ENCODE measurements at regions not wholly inside any gene's neighbourhood (a gene's known extent, or its start where the extent isn't known, plus 50 kb on each side); places are given as distances from the start of the nearest gene placed in this dataset.

- TF ChIP-seq, protein P1, sequence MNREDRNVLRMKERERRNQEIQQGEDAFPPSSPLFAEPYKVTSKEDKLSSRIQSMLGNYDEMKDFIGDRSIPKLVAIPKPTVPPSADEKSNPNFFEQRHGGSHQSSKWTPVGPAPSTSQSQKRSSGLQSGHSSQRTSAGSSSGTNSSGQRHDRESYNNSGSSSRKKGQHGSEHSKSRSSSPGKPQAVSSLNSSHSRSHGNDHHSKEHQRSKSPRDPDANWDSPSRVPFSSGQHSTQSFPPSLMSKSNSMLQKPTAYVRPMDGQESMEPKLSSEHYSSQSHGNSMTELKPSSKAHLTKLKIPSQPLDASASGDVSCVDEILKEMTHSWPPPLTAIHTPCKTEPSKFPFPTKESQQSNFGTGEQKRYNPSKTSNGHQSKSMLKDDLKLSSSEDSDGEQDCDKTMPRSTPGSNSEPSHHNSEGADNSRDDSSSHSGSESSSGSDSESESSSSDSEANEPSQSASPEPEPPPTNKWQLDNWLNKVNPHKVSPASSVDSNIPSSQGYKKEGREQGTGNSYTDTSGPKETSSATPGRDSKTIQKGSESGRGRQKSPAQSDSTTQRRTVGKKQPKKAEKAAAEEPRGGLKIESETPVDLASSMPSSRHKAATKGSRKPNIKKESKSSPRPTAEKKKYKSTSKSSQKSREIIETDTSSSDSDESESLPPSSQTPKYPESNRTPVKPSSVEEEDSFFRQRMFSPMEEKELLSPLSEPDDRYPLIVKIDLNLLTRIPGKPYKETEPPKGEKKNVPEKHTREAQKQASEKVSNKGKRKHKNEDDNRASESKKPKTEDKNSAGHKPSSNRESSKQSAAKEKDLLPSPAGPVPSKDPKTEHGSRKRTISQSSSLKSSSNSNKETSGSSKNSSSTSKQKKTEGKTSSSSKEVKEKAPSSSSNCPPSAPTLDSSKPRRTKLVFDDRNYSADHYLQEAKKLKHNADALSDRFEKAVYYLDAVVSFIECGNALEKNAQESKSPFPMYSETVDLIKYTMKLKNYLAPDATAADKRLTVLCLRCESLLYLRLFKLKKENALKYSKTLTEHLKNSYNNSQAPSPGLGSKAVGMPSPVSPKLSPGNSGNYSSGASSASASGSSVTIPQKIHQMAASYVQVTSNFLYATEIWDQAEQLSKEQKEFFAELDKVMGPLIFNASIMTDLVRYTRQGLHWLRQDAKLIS (CRISPR knock-in tag; IDR thresholded peaks at IDR 0.05; ENCODE audit: borderline replicate concordance): no peak
- no peak for TF ChIP-seq ZNF423 (CRISPR knock-in tag; IDR thresholded peaks at IDR 0.05)
Observed at GRCh38 chrX:137342969-137343368, 223.0 kb upstream of the ZIC3 start (continued).

GRCh38 chrX:137313627-137314026 is 252.3 kb upstream of the ZIC3 start:
- TF ChIP-seq ZBTB21 (CRISPR knock-in tag; IDR thresholded peaks at IDR 0.05; ENCODE audit: borderline replicate concordance) (no peak), NR1H2 (CRISPR knock-in tag; IDR thresholded peaks at IDR 0.05) (no peak), NFATC4 (CRISPR knock-in tag; IDR thresholded peaks at IDR 0.05) (no peak), ZNF138 (CRISPR knock-in tag; conservative IDR thresholded peaks at IDR 0.05) (no peak), ELF4 (CRISPR knock-in tag; IDR thresholded peaks at IDR 0.05; ENCODE audit: low read depth) (no peak), MXD4 (CRISPR knock-in tag; IDR thresholded peaks at IDR 0.05; ENCODE audit: borderline replicate concordance) (no peak), SMAD4 (CRISPR knock-in tag; IDR thresholded peaks at IDR 0.05) (no peak), CREB1 (CRISPR knock-in tag; IDR thresholded peaks at IDR 0.05) (no peak), ATF6 (CRISPR knock-in tag; IDR thresholded peaks at IDR 0.05) (no peak), TCF7 (CRISPR knock-in tag; IDR thresholded peaks at IDR 0.05; ENCODE audit: low read depth) (no peak)
- TF ChIP-seq, protein P2, sequence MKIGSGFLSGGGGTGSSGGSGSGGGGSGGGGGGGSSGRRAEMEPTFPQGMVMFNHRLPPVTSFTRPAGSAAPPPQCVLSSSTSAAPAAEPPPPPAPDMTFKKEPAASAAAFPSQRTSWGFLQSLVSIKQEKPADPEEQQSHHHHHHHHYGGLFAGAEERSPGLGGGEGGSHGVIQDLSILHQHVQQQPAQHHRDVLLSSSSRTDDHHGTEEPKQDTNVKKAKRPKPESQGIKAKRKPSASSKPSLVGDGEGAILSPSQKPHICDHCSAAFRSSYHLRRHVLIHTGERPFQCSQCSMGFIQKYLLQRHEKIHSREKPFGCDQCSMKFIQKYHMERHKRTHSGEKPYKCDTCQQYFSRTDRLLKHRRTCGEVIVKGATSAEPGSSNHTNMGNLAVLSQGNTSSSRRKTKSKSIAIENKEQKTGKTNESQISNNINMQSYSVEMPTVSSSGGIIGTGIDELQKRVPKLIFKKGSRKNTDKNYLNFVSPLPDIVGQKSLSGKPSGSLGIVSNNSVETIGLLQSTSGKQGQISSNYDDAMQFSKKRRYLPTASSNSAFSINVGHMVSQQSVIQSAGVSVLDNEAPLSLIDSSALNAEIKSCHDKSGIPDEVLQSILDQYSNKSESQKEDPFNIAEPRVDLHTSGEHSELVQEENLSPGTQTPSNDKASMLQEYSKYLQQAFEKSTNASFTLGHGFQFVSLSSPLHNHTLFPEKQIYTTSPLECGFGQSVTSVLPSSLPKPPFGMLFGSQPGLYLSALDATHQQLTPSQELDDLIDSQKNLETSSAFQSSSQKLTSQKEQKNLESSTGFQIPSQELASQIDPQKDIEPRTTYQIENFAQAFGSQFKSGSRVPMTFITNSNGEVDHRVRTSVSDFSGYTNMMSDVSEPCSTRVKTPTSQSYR (CRISPR knock-in tag; IDR thresholded peaks at IDR 0.05): no peak
- H3K4me3 Mint-ChIP-seq: no peak overlapping the region
- H3K27ac Mint-ChIP-seq: no peak overlapping the region
- ChIA-PET POLR2A (no interaction called here), CTCF (no interaction called here)
- no peak for ATAC-seq
- H3K36me3 Mint-ChIP-seq: peaks cover 3% of the 10 kb centered on the region; the same call in 1 of the 2 replicates
- H3K4me1 Mint-ChIP-seq: no peaks in the 10 kb centered on the region
- no peak for DNase-seq (ENCODE audit: low spot score)
- peaks cover 18% of the 10 kb centered on the region for H3K9me3 Mint-ChIP-seq
- H3K27me3 Mint-ChIP-seq (ENCODE audit: low read depth): no peaks in the 10 kb centered on the region

GRCh38 chrX:137305404-137305803 is 260.5 kb upstream of the ZIC3 start:
- peaks cover 15% of the 10 kb centered on the region for H3K9me3 Mint-ChIP-seq
- H3K36me3 Mint-ChIP-seq: no peaks in the 10 kb centered on the region
- ChIA-PET CTCF (no interaction called here), POLR2A (no interaction called here)
- DNase-seq (ENCODE audit: low spot score) (no peak), ATAC-seq (no peak)
- no peak overlapping the region for H3K4me3 Mint-ChIP-seq
- no peak overlapping the region for H3K27ac Mint-ChIP-seq
- no peak for TF ChIP-seq MXD4 (CRISPR knock-in tag; IDR thresholded peaks at IDR 0.05; ENCODE audit: borderline replicate concordance)
- no peak for TF ChIP-seq SOX15 (CRISPR knock-in tag; IDR thresholded peaks at IDR 0.05)
- TF ChIP-seq ELF4 (CRISPR knock-in tag; IDR thresholded peaks at IDR 0.05; ENCODE audit: low read depth): no peak
- no peaks in the 10 kb centered on the region for H3K27me3 Mint-ChIP-seq (ENCODE audit: low read depth)
- H3K4me1 Mint-ChIP-seq: peaks cover 17% of the 10 kb centered on the region
